Chondrocyte (in vitro differentiated cells): ENCODE measurements at regions not wholly inside any gene's neighbourhood (a gene's known extent, or its start where the extent isn't known, plus 50 kb on each side); places are given as distances from the start of the nearest gene placed in this dataset.
A peak's percentile ranks its signal among the peaks of the same experiment; 100 is the strongest.

Experiments
- DNase-seq: peaks from one replicate; pipeline ENCODE4 v3.0.0; 2021; ENCODE audit warnings: mixed read lengths, low spot score
- H3K27ac Mint-ChIP-seq: one replicate; pipeline ENCODE4 v1.8.0; 2021; ENCODE audit warnings: mild to moderate bottlenecking, moderate library complexity, mixed read lengths; ENCODE audit not compliant: unreplicated experiment
- H3K27me3 Mint-ChIP-seq: 2 replicates; pipeline ENCODE4 v1.8.0; 2021; ENCODE audit warnings: low read depth, mixed read lengths
- H3K36me3 Mint-ChIP-seq: 2 replicates; pipeline ENCODE4 v1.8.0; 2021; ENCODE audit warnings: low read depth, mixed read lengths
- H3K4me1 Mint-ChIP-seq: 2 replicates; pipeline ENCODE4 v1.8.0; 2021; ENCODE audit warnings: low read depth, mild to moderate bottlenecking, mixed read lengths
- H3K4me3 Mint-ChIP-seq: one replicate; pipeline ENCODE4 v1.8.0; 2021; ENCODE audit warnings: mild to moderate bottlenecking, moderate library complexity, mixed read lengths; ENCODE audit not compliant: unreplicated experiment
- H3K9me3 Mint-ChIP-seq: 2 replicates; pipeline ENCODE4 v1.8.0; 2021; ENCODE audit warnings: low read depth, mixed read lengths
- TF ChIP-seq, protein P1 (sequence below): fragments of 200-600 bp; sonication (generic); IDR thresholded peaks from 2 replicates; pipeline ENCODE4 v1.5.0; 2021; ENCODE audit warnings: antibody characterized with exemption, mild to moderate bottlenecking, moderate library complexity

DNA sequence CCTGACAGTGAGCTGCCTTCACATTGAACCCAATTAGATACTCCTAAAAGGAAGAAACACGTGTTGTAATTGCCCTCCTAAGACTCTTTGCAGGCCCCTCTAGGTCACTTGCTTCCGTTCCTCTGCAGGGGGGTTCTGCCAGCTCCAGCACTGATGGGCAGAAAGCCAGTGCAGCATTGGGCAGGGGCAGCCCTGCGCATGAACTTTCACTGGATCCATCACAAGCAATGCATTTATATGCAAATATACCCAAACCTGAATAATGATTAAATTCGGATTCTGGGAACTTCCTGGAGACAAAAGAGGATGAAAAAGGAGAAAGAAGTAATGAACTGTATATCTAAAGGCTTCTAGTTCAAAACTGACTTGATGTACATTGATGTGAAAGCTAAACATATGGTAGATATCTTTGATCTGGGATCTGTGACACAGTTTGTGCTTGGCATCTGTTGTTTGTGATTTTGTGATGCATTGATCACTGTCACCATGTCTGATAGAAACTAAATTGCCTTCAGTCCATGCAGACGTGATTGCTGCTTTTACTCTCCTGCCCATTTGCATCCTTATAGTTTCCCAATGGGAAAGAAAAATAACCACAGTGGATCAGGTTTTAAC lies 313.4 kb downstream of the DEPDC1B start:
- Mint-ChIP-seq H3K4me3 (no peak overlapping the region), H3K27ac (no peak overlapping the region), H3K9me3 (no peaks in the 10 kb centered on the region), H3K27me3 (no peaks in the 10 kb centered on the region), H3K4me1 (peaks cover 9% of the 10 kb centered on the region), H3K36me3 (no peaks in the 10 kb centered on the region)
- TF ChIP-seq, protein P1, sequence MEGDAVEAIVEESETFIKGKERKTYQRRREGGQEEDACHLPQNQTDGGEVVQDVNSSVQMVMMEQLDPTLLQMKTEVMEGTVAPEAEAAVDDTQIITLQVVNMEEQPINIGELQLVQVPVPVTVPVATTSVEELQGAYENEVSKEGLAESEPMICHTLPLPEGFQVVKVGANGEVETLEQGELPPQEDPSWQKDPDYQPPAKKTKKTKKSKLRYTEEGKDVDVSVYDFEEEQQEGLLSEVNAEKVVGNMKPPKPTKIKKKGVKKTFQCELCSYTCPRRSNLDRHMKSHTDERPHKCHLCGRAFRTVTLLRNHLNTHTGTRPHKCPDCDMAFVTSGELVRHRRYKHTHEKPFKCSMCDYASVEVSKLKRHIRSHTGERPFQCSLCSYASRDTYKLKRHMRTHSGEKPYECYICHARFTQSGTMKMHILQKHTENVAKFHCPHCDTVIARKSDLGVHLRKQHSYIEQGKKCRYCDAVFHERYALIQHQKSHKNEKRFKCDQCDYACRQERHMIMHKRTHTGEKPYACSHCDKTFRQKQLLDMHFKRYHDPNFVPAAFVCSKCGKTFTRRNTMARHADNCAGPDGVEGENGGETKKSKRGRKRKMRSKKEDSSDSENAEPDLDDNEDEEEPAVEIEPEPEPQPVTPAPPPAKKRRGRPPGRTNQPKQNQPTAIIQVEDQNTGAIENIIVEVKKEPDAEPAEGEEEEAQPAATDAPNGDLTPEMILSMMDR, result no peak
- no peak for DNase-seq

DNA sequence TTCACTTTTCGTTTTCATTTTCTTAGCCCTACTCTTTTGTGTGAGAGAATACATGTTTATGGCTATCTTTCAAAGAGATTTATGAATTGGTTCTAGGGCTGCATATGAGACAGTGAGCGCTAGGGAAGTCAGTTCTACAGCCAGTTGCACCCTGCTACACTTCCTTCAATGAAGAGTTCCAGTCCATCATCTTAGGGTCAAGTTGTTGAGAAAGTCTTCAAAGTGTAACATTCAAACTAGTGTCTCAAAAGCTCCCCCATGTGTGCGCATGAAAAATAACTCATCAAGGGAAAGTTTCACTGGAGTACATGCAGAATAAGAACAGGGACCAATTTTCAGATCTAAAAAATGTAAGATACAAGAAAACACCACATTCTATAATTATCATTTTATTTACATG lies 317.2 kb downstream of the DEPDC1B start:
- Mint-ChIP-seq H3K36me3 (no peaks in the 10 kb centered on the region), H3K9me3 (no peaks in the 10 kb centered on the region), H3K27ac (no peak overlapping the region), H3K4me3 (no peak overlapping the region), H3K27me3 (no peaks in the 10 kb centered on the region), H3K4me1 (peaks cover 17% of the 10 kb centered on the region)
- no peak for DNase-seq
- TF ChIP-seq, protein P1, result peak; percentile 80

DNA sequence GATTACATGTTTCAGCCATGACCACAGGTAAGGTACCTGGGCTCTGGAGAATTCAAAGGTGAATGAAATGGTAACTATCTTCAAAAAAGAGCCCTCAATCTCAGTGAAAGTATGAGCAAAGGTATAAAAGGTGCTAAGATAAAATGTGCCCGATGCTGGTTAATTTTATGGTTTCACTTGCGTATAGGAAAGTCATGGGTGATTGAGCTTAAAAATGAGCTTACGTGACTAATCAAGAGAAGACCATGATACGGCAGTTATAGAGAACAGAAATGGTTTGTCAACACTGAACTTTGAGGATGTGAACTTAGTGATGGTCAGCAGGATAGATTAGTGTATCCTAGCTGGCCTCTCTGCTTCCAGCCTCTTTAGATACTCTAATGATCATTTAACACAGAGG lies 320.1 kb downstream of the DEPDC1B start:
- Mint-ChIP-seq H3K27ac (no peak overlapping the region), H3K4me3 (no peak overlapping the region), H3K9me3 (no peaks in the 10 kb centered on the region), H3K27me3 (no peaks in the 10 kb centered on the region), H3K36me3 (no peaks in the 10 kb centered on the region), H3K4me1 (peaks cover 17% of the 10 kb centered on the region)
- TF ChIP-seq, protein P1, result no peak
- DNase-seq, result no peak

DNA sequence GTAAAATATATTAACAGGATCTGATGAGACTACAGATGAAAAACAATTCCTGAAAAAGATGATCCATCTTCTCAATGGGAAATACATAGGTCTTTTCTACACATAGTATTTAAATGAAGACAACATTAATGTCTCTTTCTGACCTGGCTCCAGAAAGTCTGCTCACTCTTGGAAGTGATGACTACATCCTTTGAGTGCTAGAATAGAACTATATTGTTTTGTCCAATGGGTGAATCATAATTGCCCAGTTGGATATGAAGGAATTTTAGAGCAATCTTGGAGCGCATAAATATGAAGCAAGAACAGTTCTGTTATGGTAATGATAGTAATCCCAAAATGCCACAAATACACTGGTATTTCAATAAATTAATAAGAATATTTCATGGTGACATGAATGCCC lies 322.1 kb downstream of the DEPDC1B start:
- Mint-ChIP-seq H3K9me3 (no peaks in the 10 kb centered on the region), H3K36me3 (no peaks in the 10 kb centered on the region), H3K4me3 (no peak overlapping the region), H3K4me1 (peaks cover 11% of the 10 kb centered on the region), H3K27ac (no peak overlapping the region), H3K27me3 (no peaks in the 10 kb centered on the region)
- DNase-seq, result no peak
- TF ChIP-seq, protein P1, result no peak

DNA sequence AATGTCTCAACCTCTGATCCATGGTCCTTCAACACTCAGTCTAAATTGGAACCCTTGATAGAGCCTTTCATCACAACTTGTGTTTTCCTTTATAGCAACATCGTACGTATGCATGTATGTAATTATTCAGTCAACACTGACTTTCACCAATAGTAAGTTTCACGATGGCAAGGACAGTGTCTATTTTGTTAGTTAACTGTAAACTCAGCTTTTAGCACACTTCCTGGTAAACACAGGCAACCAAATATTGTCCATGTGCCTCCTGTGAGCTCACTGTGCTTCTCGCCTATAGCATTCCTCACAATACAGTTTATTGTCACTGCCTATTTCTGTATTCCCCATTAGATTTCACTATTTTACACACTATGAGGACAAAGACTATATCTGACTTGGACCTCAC lies 323.1 kb downstream of the DEPDC1B start:
- DNase-seq, result no peak
- no peak overlapping the region for H3K4me3 Mint-ChIP-seq
- TF ChIP-seq, protein P1, result no peak
- no peaks in the 10 kb centered on the region for H3K36me3 Mint-ChIP-seq
- H3K27ac Mint-ChIP-seq, result no peak overlapping the region
- H3K9me3 Mint-ChIP-seq, result no peaks in the 10 kb centered on the region
- H3K4me1 Mint-ChIP-seq, result peaks cover 7% of the 10 kb centered on the region
- H3K27me3 Mint-ChIP-seq, result no peaks in the 10 kb centered on the region
